ENCODE measurements at regions not wholly inside any gene's neighbourhood (a gene's known extent, or its start where the extent isn't known, plus 50 kb on each side); places are given as distances from the start of the nearest gene placed in this dataset.

DNA sequence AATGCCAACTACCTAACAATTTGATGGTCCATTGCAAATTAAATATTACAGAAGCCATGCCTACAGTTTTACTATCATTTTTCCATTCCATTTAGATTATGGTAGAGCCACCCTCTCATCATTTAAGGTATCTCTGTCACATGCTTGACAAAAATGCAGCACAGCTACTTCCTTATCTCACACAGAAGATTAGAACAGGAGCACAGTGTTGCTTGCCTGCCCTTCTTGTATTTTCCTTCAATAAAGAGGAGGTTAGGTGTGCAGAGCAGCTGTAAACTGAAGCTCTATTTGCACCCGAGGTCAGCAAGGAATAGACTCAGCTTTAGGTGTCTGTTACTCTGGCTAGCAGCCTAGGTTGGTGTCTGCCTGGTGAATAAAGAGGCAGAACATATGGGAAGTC lies 51.5 kb upstream of the ATP10B start:
- TF ChIP-seq GABPA (IDR thresholded peaks at IDR 0.05; ENCODE audit: low read depth): no peak
- TF ChIP-seq CTCF (IDR thresholded peaks at IDR 0.05): no peak
- TF ChIP-seq, protein P1, sequence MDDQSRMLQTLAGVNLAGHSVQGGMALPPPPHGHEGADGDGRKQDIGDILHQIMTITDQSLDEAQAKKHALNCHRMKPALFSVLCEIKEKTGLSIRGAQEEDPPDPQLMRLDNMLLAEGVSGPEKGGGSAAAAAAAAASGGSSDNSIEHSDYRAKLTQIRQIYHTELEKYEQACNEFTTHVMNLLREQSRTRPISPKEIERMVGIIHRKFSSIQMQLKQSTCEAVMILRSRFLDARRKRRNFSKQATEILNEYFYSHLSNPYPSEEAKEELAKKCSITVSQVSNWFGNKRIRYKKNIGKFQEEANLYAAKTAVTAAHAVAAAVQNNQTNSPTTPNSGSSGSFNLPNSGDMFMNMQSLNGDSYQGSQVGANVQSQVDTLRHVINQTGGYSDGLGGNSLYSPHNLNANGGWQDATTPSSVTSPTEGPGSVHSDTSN (IDR thresholded peaks at IDR 0.05): no peak
- TF ChIP-seq RFX5 (IDR thresholded peaks at IDR 0.05; ENCODE audit: low read length): no peak
- TF ChIP-seq POLR2AphosphoS5 (IDR thresholded peaks at IDR 0.05; ENCODE audit: low read depth, low read length): no peak
- TF ChIP-seq CHD2 (IDR thresholded peaks at IDR 0.05; ENCODE audit: low read length, partially characterized antibody): no peak
- no peak for TF ChIP-seq TAF1 (IDR thresholded peaks at IDR 0.05; ENCODE audit: borderline replicate concordance, low read depth, low read length)

All from SK-N-SH (cell line).